ENCODE measurements at regions not wholly inside any gene's neighbourhood (a gene's known extent, or its start where the extent isn't known, plus 50 kb on each side); places are given as distances from the start of the nearest gene placed in this dataset.

DNA sequence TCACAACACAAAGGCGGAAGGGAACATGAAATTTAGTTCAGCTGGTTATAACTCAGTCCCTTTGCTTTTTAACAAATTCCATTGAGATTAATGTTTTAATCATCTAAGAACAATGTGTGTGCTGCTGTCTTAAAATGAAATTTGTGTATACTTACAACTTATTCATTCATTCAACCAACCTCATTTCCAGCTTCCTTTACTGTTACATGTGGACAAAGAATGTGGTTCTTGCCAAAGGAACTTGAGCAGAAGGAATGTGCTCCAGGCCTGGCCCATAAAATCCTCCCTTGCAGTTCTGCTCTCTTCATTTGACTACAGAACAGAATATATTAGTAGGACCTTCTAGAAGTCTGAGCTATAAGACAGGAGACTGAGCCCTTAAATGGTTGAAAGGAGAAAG, 176.8 kb upstream of the GLRA2 start (continued):
- TF ChIP-seq YEATS2 (CRISPR knock-in tag; IDR thresholded peaks at IDR 0.05; ENCODE audit: borderline replicate concordance) (no peak), CREM (IDR thresholded peaks at IDR 0.05) (no peak), CREM (CRISPR knock-in tag; IDR thresholded peaks at IDR 0.05) (no peak), SMARCC2 (IDR thresholded peaks at IDR 0.05) (no peak), ZFAT (CRISPR knock-in tag; conservative IDR thresholded peaks at IDR 0.05) (no peak), ZFP1 (CRISPR knock-in tag; IDR thresholded peaks at IDR 0.05) (no peak), EEA1 (CRISPR knock-in tag; IDR thresholded peaks at IDR 0.05; ENCODE audit: borderline replicate concordance) (no peak)
- TF ChIP-seq, protein P1, sequence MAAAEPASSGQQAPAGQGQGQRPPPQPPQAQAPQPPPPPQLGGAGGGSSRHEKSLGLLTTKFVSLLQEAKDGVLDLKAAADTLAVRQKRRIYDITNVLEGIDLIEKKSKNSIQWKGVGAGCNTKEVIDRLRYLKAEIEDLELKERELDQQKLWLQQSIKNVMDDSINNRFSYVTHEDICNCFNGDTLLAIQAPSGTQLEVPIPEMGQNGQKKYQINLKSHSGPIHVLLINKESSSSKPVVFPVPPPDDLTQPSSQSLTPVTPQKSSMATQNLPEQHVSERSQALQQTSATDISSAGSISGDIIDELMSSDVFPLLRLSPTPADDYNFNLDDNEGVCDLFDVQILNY (CRISPR knock-in tag; conservative IDR thresholded peaks at IDR 0.05): no peak
- TF ChIP-seq, protein P2, sequence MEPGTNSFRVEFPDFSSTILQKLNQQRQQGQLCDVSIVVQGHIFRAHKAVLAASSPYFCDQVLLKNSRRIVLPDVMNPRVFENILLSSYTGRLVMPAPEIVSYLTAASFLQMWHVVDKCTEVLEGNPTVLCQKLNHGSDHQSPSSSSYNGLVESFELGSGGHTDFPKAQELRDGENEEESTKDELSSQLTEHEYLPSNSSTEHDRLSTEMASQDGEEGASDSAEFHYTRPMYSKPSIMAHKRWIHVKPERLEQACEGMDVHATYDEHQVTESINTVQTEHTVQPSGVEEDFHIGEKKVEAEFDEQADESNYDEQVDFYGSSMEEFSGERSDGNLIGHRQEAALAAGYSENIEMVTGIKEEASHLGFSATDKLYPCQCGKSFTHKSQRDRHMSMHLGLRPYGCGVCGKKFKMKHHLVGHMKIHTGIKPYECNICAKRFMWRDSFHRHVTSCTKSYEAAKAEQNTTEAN (CRISPR knock-in tag; conservative IDR thresholded peaks at IDR 0.05): no peak
- TF ChIP-seq, protein P3, sequence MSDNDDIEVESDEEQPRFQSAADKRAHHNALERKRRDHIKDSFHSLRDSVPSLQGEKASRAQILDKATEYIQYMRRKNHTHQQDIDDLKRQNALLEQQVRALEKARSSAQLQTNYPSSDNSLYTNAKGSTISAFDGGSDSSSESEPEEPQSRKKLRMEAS (IDR thresholded peaks at IDR 0.05): no peak
- TF ChIP-seq, protein P4, sequence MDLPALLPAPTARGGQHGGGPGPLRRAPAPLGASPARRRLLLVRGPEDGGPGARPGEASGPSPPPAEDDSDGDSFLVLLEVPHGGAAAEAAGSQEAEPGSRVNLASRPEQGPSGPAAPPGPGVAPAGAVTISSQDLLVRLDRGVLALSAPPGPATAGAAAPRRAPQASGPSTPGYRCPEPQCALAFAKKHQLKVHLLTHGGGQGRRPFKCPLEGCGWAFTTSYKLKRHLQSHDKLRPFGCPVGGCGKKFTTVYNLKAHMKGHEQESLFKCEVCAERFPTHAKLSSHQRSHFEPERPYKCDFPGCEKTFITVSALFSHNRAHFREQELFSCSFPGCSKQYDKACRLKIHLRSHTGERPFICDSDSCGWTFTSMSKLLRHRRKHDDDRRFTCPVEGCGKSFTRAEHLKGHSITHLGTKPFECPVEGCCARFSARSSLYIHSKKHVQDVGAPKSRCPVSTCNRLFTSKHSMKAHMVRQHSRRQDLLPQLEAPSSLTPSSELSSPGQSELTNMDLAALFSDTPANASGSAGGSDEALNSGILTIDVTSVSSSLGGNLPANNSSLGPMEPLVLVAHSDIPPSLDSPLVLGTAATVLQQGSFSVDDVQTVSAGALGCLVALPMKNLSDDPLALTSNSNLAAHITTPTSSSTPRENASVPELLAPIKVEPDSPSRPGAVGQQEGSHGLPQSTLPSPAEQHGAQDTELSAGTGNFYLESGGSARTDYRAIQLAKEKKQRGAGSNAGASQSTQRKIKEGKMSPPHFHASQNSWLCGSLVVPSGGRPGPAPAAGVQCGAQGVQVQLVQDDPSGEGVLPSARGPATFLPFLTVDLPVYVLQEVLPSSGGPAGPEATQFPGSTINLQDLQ (CRISPR knock-in tag; IDR thresholded peaks at IDR 0.05): no peak
- TF ChIP-seq, protein P5, sequence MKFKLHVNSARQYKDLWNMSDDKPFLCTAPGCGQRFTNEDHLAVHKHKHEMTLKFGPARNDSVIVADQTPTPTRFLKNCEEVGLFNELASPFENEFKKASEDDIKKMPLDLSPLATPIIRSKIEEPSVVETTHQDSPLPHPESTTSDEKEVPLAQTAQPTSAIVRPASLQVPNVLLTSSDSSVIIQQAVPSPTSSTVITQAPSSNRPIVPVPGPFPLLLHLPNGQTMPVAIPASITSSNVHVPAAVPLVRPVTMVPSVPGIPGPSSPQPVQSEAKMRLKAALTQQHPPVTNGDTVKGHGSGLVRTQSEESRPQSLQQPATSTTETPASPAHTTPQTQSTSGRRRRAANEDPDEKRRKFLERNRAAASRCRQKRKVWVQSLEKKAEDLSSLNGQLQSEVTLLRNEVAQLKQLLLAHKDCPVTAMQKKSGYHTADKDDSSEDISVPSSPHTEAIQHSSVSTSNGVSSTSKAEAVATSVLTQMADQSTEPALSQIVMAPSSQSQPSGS (CRISPR knock-in tag; IDR thresholded peaks at IDR 0.05): no peak
